ENCODE measurements at regions not wholly inside any gene's neighbourhood (a gene's known extent, or its start where the extent isn't known, plus 50 kb on each side); places are given as distances from the start of the nearest gene placed in this dataset.
"Not testable (repeated sequence)": the region's sequence is repeated elsewhere in the genome, so short reads cannot be mapped to it uniquely, and the experiment has no call there.

DNA sequence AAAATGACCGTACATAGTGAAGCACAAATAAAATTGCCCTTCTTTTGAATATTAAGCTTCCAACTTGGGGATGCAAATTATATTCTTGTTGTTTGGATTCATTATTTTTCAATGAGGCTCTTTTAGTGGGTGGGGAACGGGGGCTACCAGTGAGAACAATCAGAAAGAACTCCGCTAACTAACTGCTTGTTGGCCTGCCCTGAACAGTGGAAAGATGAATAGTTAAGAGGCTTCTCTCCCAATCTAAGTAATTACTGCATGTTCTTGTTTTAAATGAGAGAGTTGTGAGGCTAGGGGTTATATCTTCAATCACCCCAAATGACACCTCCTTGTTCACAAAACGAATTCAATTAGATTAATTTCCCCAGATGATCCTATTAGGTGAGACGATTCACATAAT is 322.0 kb downstream of the FAT3 start:
- DNase-seq = no peak

DNA sequence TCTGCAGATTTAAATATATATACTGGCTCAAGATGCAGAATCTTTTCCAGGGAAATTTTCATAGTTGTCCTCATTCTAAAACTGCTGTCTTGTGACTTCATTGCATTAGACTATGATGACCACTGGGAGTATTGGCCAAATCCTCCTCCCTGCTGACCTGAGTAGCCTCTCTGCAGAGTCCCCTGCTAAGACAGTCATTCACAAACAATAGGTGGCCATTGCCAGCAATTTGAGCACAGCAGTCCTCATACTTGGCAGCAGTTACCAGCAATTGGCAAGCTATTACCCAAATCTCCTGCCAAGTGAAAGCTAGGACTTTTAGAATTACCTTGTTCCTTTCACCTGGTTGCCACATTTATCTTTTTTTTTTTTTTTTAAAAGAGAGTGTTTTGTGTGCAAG is 325.8 kb downstream of the FAT3 start:
- DNase-seq = no peak

DNA sequence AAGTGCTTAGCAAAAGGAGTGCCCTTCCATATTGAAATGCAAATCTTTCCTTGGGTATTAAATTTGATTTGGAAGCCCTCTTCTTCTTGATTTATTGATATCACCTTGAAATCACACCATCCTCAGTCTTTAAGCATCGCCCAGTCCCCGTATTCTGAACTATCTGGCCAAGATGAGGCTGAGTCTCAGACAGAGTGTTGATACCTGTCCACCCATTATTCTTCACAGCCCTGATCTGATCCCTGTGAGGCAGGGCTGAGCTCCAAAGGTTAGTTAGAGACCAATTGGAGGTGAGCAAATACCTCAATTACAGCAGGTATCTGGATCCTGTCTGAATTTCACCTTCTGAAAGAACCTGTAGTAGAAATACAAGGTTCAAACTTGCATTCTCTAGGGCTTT is 326.3 kb downstream of the FAT3 start:
- DNase-seq = no peak

DNA sequence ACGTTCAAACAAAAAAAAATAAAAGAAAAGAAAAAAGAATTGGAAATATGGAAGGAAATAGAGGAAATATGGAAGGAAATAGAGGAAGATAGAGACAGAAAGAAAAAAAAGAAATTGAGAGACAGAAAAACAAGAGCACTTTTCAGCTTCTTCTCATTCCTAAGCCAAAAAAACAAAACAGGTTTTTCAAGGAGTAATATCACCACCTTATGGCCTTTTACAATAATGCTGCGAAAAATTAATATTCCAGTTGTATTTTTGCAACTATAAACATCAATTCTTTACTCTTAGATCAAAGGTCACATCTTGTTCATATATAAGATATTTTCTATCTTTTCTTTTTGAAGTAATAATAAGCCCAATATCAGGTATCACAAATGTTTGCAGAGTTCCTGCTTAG is 328.3 kb downstream of the FAT3 start:
- peak; percentile 14 for DNase-seq

DNA sequence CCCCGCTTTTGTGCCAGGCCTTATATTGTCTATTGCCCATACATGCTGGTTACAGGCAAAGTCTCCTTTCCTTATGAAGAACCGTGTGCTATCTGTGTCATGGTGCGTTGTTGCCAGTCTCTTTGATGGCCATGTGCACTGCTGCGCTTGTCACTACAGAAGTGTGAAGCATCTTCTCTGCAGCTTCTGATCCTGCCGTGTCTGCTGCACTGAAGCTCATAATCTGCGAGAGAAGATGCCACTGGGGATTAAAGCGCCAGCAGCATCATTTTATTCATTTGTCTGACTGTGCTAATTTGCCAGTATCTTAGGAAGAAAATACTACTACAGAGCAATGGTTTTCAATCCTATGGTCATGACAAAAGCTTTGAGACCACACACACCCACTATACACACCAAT is 330.1 kb downstream of the FAT3 start:
- DNase-seq = no peak

DNA sequence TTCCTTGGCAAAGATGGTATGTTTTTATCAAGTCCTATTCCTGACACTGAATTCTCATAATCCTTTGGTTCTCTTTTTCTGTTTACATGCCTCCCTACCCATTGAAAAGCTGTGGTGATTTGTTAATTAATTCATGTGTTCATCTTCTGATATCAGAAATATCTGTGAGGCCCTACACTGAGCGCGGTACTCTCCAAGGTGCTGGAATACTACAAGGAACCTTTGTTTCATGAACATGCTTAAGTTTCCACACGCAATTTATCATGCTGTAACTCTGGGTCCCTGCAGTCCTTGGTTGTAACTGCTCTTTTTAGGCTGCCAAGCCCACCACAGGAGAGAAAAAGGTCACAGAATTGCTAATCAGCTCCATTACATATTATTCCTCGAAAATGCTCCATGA is 331.8 kb downstream of the FAT3 start:
- peak; percentile 39 for DNase-seq

DNA sequence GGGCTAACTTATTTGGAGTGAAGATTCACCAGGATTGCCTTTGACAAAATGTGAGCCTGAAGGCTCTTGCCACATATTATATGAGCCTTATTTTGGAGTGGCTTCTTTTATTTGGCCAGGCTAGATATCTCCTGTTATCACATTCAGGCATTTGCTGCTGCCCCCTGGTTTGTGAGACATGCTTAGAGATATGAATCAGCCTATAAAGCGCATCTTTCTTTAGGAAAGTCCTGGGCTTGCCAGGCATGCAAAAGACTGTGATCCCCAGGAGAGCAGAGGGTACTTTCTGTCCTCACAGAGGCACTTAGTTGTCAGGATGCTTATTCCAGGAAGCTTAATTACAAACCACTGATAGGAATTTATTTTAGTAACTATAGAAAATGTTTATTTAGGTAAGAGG is 333.3 kb downstream of the FAT3 start:
- DNase-seq = no peak

DNA sequence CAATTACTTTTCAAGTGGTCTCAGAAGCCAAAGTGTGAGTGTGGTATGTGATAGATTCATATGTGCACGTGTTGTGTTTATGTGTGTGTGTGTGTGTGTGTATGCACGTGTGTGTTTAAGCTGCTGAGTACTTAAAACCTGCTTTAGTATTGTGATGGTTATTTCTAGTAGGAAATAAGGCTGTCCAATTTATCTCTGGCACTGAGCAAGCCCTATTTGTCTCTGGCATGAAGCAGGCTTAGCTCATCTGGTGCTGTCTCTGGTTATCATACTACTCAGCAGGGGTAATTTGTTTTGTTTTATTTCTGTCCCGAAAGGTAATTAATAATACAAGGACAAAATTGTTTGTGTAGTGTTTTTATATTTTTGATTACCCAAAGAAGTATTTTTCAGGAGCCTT is 333.7 kb downstream of the FAT3 start:
- DNase-seq = no peak

DNA sequence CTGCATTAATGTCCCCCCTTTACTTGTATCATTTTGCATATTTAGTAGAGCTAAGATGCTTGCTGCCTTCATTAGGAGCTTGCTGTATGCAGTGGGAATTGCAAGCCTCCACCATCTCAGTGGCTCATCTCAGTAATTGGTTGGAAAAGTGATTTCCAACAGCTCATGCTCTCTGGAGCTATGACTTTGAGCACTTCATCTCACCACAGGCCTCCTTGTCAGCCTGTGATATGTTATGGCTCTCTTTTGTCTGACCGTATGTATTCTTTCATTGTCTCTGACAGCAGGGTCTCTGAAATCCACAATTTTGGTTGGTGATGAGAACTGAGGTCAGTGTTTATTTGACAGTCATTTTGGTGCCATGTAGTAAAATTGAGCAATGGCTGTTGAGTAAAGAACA is 345.1 kb downstream of the FAT3 start:
- no peak for DNase-seq

DNA sequence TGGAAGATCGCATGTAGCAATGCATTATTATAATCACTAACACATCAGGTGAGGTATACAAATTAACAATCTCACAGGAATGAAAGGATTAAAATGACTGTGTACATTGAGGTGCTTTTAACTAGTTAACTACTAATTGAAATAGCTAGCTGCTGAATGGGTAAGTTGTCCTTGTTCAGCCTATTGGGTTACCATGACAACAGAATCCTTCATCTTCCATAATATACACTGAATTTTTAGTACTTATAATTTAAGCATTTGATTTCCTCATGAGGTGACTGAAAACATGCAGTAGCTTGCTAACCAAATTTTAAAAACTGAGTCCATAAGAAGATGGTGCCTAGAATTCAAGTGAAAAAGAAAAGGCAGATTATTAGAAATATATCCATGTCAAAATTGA is 347.9 kb downstream of the FAT3 start:
- no peak for DNase-seq

DNA sequence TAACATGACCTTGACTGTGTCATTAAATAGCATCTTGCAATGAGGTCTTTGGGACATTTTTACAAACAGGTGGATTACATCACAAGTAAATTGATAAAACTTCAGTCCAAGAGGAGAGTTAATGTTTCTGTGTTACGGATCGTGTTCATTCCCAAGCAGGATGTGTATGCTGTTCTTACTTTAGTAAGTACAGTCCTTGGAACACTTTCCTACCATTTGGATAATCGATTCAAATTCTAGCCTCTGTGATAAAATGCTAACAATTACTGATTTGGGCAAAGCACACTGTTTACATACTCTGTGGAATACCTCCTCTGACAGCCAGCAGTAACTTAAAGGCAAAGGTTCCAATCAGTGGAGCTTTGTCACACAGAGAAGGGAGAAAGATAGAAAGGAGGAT is 351.7 kb downstream of the FAT3 start:
- no peak for DNase-seq

DNA sequence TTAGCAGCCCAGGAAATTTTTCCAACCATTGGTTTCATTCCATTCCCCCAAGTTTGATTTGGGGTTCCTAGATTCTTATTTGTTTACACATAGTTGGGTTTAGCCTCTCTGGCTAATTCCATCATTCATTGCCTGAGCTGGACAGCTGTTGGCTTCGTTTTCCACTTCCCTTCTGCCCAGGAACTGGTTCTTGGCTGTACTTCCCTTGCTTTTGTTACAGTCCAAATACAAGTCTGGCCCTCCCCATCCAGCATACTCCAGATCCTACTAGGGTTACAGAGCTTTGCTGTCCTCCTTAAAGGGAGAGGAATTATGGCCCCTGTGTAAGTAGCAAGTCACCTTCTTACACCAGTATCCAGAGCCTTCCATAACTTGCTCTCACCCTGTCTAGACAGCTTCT is 356.3 kb downstream of the FAT3 start:
- no peak for DNase-seq

DNA sequence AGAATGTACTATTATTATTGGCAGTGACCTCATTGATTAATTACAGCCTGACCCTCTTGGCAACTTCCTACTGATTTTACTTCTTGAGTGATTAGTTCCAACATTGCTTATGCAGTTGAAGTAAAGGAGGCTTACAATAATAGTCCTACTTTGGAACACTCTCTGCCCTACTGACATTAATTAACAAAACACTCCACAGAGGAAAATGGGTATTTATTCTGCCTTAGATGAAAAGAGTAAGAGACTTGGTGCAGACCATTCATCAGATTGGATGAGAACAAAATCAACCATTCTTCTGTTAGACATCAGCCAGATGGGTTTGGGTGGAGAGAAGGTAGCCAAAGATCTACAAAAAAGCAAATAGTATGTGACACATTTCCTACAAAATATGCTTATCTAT is 363.8 kb downstream of the FAT3 start:
- DNase-seq = no peak

DNA sequence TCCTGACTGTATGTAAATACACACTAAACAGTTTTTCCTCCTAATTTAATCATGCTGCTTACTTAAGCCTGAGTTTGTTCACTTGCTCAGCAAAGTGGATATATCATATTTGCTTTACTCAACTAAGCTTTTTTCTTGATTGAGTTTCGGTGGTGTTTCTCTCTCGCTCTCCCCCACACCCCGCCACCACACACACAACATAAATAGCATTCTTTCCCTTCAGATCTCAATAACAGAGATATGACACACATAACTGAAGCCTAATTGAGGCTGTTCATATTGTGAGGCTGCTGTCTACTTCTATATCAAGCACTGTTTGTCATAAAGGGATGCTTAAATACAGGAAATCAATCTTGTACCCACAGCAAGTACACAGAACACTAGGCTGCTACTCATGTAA is 364.9 kb downstream of the FAT3 start:
- DNase-seq = no peak

DNA sequence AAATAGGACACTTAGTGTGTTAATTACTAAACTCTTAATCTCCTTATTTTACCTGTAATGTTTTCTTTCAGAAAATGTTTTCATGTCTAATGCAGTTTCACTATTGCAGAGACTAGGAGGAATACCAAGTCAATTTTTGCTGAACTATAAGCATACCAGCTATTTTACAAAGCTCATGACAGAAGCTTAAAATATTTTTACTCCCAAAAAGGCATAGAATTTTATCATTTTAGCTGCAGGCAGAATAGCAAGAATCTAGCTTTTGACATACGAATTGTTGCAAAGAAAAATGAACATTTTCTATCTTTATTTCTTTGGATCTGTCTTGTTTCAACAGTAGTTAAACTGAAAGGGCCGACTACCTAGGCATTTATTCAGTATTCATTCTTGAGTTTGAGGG is 366.9 kb downstream of the FAT3 start:
- no peak for DNase-seq

DNA sequence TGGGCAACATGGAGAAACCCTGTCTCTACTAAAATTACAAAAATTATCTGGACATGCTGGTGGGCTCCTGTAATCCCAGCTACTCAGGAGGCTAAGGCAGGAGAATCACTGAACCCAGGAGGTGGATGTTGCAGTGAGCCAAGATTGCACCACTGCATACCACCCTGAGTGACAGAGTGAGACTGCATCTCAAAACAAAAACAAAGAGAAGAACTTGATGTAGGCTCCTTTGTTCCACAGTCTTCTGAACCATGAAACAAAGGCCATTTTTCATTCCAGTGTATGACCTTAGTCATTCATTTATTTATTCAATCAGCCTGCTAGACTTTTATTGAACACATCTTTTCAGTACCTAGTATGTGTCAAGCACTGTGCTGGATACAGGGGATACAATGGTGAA is 369.6 kb downstream of the FAT3 start:
- DNase-seq = no peak

DNA sequence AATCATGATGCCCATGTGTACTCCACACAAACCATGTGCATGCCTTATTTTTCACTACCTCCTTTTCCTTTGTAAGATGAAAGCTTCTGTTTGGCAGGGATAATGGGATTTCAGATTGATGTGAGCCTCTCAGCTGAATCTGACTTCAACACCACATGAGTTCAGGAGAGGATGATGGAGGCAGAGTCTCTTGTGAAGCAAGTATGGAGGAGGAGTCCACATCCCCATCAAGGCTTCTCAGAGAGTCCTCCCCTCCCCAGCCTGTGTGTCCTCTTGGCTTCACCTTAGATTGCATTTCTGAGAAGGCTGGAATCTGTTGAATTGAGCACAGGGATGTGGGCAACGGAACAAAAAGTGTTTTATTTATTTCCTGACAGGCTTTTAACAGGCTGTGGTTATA is 370.4 kb downstream of the FAT3 start:
- DNase-seq = no peak

DNA sequence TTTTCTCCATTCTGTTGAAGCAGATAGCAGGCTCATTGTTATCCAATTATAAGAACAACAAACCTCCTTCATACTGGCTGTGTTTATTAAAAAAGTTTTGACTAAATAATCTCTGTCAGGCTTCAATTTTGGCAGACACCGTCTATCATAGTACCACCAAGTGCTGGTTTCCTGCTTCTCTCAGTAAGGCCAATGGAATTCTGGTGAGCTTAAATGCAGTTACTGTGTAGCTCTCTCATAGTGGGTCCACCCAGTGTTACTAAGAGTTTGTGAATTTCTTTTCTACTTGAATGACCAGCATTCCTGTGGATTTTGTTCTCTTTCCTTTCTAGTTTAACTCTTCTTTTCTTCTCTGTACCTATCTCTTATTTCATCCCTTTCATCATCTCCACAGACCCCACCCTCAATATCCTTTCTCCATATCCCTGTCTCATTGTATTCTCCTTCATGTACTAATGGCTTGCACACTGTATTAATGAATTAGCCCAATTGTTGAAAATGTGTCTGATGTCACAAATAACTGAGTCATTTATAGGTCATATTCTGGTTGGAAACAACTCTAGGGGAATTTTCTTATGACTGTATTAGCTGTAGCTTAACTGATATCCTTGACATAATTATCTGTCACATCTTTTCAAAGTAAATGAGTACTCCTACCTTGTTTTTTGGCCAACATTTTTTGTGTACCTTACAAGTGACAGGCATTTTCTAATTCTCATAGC is 372.1 kb downstream of the FAT3 start:
- peak; percentile 14 for DNase-seq

DNA sequence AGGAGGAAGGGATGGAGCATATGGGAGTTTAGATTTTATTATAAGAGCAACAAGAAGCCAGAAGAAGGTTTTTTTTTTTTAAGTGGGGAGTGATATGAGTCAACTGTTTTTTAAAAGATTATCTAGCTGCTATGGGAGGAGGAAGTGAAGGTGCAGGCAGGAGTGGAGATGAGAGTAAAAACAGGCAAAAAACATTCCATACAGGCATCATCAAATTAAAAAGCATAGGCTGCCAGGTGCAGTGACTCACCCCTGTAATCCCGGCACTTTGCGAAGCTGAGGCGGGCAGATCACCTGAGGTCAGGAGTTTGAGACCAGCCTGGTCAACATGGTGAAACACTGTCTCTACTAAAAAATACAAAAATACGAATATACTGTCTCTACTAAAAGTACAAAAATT is 368.4 kb upstream of the MTNR1B start:
- no peak for DNase-seq

DNA sequence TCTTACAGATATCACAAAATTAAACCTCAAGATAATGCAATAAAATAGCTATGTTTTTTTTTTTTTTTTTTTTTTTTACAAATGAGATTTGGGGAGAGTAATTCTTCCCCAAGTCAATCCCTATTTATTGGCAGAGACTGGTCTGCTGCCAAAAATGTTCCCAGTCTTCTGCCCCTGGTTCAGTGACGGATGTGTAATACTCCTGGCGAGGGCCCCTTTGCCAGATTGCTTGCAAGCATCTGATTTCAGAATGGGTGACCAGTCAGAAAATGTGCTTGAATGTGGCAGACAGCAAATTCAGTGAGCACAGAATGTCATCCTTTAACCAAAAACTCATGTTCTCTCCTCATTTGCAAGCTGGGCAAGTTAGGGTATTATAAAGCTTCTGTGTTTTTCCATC is 363.8 kb upstream of the MTNR1B start:
- DNase-seq = no peak

DNA sequence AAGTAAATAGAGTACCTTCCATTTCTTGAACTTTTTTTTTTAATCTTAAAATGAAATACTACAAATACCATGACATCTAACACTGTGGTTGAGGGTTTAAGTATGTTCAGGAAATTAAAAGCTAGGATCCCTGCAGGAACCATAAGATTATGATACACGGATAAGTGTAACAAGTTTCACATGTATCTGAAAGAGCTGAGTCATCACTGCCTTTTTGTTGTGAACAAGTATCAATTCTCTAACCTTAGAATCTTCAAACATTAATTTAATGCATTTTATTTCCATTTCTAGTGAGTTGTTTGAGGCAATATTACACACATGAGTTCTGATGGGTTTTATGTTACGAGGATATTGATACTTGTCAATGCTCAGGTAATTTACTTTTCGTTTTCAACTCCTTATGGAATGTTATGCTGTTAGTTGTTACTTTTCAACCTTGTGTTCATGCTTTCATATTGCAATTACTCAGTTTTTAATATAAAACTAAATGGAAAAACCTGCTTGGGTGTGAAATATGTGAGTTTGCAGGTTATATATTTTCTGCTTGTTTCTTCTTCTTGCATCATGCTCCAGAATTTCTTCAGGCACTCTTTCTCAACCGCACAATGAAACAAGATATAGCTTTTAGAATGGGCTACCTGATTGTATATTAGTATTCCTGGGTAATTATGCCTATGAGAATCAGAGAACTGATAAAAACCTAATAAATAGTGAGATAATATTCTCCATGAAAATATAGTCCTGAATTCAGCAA is 361.3 kb upstream of the MTNR1B start:
- no peak for DNase-seq

DNA sequence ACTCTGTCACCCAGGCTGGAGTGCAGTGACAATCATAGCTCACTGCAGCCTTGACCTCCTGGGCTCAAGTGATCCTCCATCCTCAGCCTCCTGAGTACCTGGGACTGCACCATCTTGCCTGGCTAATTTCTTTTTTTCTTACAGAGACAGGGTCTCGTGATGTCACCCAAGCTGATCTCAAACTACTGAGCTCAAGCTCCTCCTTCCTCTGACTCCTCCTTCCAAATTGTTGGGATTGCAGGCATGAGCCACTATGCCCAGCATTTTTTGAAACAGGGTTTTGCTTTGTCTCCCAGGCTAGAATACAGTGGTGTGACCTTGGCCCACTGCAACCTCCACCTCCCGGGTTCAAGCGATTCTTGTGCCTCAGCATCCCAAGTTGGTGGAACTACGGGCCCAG is 358.3 kb upstream of the MTNR1B start:
- DNase-seq = no peak

DNA sequence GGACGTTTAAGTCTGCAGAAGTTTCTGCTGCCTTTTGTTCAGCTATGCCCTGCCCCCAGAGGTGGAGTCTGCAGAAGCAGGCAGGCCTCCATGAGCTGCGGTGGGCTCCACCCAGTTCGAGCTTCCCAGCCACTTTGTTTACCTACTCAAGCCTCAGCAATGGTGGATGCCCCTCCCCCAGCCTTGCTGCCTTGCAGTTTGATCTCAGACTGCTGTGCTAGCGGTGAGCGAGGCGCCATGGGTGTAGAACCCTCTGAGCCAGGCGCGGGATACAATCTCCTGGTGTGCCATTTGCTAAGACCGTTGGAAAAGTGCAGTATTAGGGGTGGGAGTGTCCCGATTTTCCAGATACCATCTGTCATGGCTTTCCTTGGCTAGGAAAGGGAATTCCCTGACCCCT is 351.4 kb upstream of the MTNR1B start:
- DNase-seq = not testable (repeated sequence)

DNA sequence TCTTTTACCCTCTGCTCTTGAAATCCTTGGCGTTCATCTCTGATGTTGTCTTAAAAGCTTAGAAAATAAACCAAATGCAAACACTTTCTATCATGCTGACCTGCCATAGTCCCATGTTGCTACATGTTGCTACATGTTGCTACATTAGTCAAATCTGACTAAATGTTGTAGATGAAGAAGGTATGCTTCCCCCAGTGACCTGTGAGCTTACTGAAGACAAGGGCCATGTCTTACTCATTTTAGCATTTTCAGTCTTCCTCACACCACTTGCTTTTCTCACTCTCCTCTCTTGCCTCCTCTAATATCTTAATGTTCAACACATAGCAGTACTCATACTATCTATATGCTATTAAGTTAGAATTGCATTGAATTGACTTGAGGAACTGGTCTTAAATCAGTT is 346.4 kb upstream of the MTNR1B start:
- DNase-seq = no peak

DNA sequence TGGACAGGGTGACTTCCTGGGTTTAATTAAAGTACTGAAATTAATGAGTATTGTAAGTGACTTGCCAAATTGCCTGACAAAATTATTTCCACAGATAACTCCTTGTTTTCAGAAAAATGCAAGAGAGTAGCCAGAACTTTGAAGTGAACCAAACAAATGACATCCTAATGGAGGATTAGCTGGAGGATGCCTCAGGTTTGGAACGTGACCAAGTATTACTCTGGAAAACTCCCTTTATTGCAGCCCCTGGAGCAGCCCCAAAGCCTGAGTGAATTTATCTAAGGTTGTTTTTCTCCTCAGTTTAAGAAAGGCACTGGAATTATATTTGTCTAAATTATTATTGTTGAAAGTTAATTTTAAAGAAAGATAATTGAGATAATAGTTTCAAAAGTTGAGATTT is 343.6 kb upstream of the MTNR1B start:
- peak; percentile 17 for DNase-seq

Data from fibroblast of skin of right quadriceps (primary cell).